ENCODE measurements at regions not wholly inside any gene's neighbourhood (a gene's known extent, or its start where the extent isn't known, plus 50 kb on each side); places are given as distances from the start of the nearest gene placed in this dataset.

GRCh38 chr3:164371681-164372080, 706.6 kb downstream of the SI start:
- no peak overlapping the region for H3K27ac ChIP-seq
- no peak overlapping the region for H3K4me3 ChIP-seq
- CTCF ChIA-PET = no interaction called here
- POLR2A ChIA-PET = no interaction called here
- H3K4me2 ChIP-seq = no peak overlapping the region
- 59% methylated on average over 2 of the region's 2 CpGs for WGBS (ENCODE audit: missing lambda C conversion rate)
- FAIRE-seq (no peak), ATAC-seq (no peak), DNase-seq (ENCODE audit: low read depth in 1 of 2, low spot score in 1 of 2) (no peak)
- no peaks in the 10 kb centered on the region for H3K9me3 ChIP-seq
- no peaks in the 10 kb centered on the region for H3K4me1 ChIP-seq
- TF ChIP-seq NFE2L2 (conservative IDR thresholded peaks at IDR 0.05; ENCODE audit: low read length) = no peak
- no peak for TF ChIP-seq RARB (CRISPR knock-in tag; IDR thresholded peaks at IDR 0.05)
- no peak for TF ChIP-seq POLR2A (IDR thresholded peaks at IDR 0.05; ENCODE audit: low read length)
- no peak for TF ChIP-seq HMGXB4 (CRISPR knock-in tag; IDR thresholded peaks at IDR 0.05; ENCODE audit: borderline replicate concordance)
- no peak for TF ChIP-seq KDM5A (IDR thresholded peaks at IDR 0.05)
- TF ChIP-seq SMC3 (IDR thresholded peaks at IDR 0.05) = no peak
- TF ChIP-seq SREBF2 (IDR thresholded peaks at IDR 0.05) = no peak
- no peak for TF ChIP-seq BHLHE40 (IDR thresholded peaks at IDR 0.05; ENCODE audit: low read depth, low read length)
- no peak for TF ChIP-seq PHF8 (IDR thresholded peaks at IDR 0.05; ENCODE audit: borderline replicate concordance, low read depth)
- no peak for TF ChIP-seq USF2 (IDR thresholded peaks at IDR 0.05)
- TF ChIP-seq JUNB (IDR thresholded peaks at IDR 0.05) = no peak
- no peak for TF ChIP-seq RAD21 (conservative IDR thresholded peaks at IDR 0.05 in 1 of 2, IDR thresholded peaks at IDR 0.05 in 1 of 2)
- no peak for TF ChIP-seq CBX2 (IDR thresholded peaks at IDR 0.05; ENCODE audit: borderline replicate concordance, low read depth)
- no peak for TF ChIP-seq ZNF302 (CRISPR knock-in tag; IDR thresholded peaks at IDR 0.05)

- WGBS (ENCODE audit: missing lambda C conversion rate) = 54% methylated on average over 5 of the region's 5 CpGs
- CTCF ChIA-PET = no interaction called here
- ATAC-seq = no peak
Measured at GRCh38 chr3:164370970-164371369, 707.3 kb downstream of the SI start.

More at GRCh38 chr3:164370970-164371369, 707.3 kb downstream of the SI start:
- POLR2A ChIA-PET = no interaction called here
- no peaks in the 10 kb centered on the region for H3K9me3 ChIP-seq
- H3K4me3 ChIP-seq = no peak overlapping the region
- no peak for DNase-seq (ENCODE audit: low read depth in 1 of 2, low spot score in 1 of 2)
- H3K4me2 ChIP-seq = no peak overlapping the region
- no peak for FAIRE-seq
- H3K4me1 ChIP-seq = no peaks in the 10 kb centered on the region
- TF ChIP-seq NFE2L2 (conservative IDR thresholded peaks at IDR 0.05; ENCODE audit: low read length) (no peak), CBX8 (IDR thresholded peaks at IDR 0.05) (no peak), HES2 (IDR thresholded peaks at IDR 0.05) (no peak), ESRRA (IDR thresholded peaks at IDR 0.05; ENCODE audit: borderline replicate concordance, low read length) (no peak), HOXA7 (CRISPR knock-in tag; IDR thresholded peaks at IDR 0.05) (no peak), CHD4 (IDR thresholded peaks at IDR 0.05; ENCODE audit: borderline replicate concordance) (no peak), JUNB (IDR thresholded peaks at IDR 0.05) (no peak), EP300 (IDR thresholded peaks at IDR 0.05) (no peak), FOXS1 (CRISPR knock-in tag; IDR thresholded peaks at IDR 0.05) (no peak), E2F6 (IDR thresholded peaks at IDR 0.05; ENCODE audit: borderline replicate concordance, low read depth) (no peak), REST (IDR thresholded peaks at IDR 0.05) (no peak), MYC (IDR thresholded peaks at IDR 0.05; ENCODE audit: borderline replicate concordance, low read length) (no peak), NR3C1 (IDR thresholded peaks at IDR 0.05) (no peak), ELK1 (IDR thresholded peaks at IDR 0.05; ENCODE audit: low read depth, low read length) (no peak), KDM1A (IDR thresholded peaks at IDR 0.05; ENCODE audit: low read depth) (no peak), GATA3 (IDR thresholded peaks at IDR 0.05; ENCODE audit: borderline replicate concordance) (no peak)
- no peak overlapping the region for H3K27ac ChIP-seq

Data from A549 (cell line).